HL-60/S4 treated with retinoic acid at 250 ng/mL for 4 days and 3 days (cell line): ENCODE measurements at regions not wholly inside any gene's neighbourhood (a gene's known extent, or its start where the extent isn't known, plus 50 kb on each side); places are given as distances from the start of the nearest gene placed in this dataset.

Experiments used
- in situ Hi-C: fragments of 300-500 bp; cut with MboI; formaldehyde crosslinking; loops from 2 replicates; pipeline ENCODE4 v1.7.0; 2022; ENCODE audit warnings: low sequenced_read_pairs

- in situ Hi-C loops, result no loop called here
Observed at GRCh38 chr12:107539196-107539939, 146.2 kb upstream of the PWP1 start.

- in situ Hi-C loops, result no loop called here
Observed at GRCh38 chr12:107541001-107541705, 144.4 kb upstream of the PWP1 start.

- in situ Hi-C loops, result no loop called here
Observed at GRCh38 chr12:107543416-107543815, 142.2 kb upstream of the PWP1 start.

GRCh38 chr12:107543841-107544240 is 141.8 kb upstream of the PWP1 start:
- in situ Hi-C loops, result no loop called here

- in situ Hi-C loops, result no loop called here
Observed at GRCh38 chr12:107544937-107545336, 140.7 kb upstream of the PWP1 start.

GRCh38 chr12:107545737-107546353 is 139.8 kb upstream of the PWP1 start:
- in situ Hi-C loops, result no loop called here

GRCh38 chr12:107547389-107547788 is 138.2 kb upstream of the PWP1 start:
- in situ Hi-C loops, result no loop called here

GRCh38 chr12:107549651-107550480 is 135.7 kb upstream of the PWP1 start:
- in situ Hi-C loops, result no loop called here

- in situ Hi-C loops, result no loop called here
Observed at GRCh38 chr12:107551434-107551833, 134.2 kb upstream of the PWP1 start.

- in situ Hi-C loops, result no loop called here
Observed at GRCh38 chr12:107552263-107552662, 133.3 kb upstream of the PWP1 start.

- in situ Hi-C loops, result no loop called here
Observed at GRCh38 chr12:107553211-107553765, 132.3 kb upstream of the PWP1 start.

- in situ Hi-C loops, result no loop called here
Observed at GRCh38 chr12:107554941-107555340, 130.7 kb upstream of the PWP1 start.

GRCh38 chr12:107557026-107557425 is 128.6 kb upstream of the PWP1 start:
- in situ Hi-C loops, result no loop called here

GRCh38 chr12:107557589-107558100 is 128.0 kb upstream of the PWP1 start:
- in situ Hi-C loops, result no loop called here

GRCh38 chr12:107558141-107558815 is 127.3 kb upstream of the PWP1 start:
- in situ Hi-C loops, result no loop called here

- in situ Hi-C loops, result no loop called here
Observed at GRCh38 chr12:107558816-107559382, 126.7 kb upstream of the PWP1 start.

- in situ Hi-C loops, result no loop called here
Observed at GRCh38 chr12:107560165-107560898, 125.3 kb upstream of the PWP1 start.

GRCh38 chr12:107560899-107561285 is 124.7 kb upstream of the PWP1 start:
- in situ Hi-C loops, result no loop called here

GRCh38 chr12:107564946-107565345 is 120.7 kb upstream of the PWP1 start:
- in situ Hi-C loops, result no loop called here
